ENCODE measurements at regions not wholly inside any gene's neighbourhood (a gene's known extent, or its start where the extent isn't known, plus 50 kb on each side); places are given as distances from the start of the nearest gene placed in this dataset.

DNA sequence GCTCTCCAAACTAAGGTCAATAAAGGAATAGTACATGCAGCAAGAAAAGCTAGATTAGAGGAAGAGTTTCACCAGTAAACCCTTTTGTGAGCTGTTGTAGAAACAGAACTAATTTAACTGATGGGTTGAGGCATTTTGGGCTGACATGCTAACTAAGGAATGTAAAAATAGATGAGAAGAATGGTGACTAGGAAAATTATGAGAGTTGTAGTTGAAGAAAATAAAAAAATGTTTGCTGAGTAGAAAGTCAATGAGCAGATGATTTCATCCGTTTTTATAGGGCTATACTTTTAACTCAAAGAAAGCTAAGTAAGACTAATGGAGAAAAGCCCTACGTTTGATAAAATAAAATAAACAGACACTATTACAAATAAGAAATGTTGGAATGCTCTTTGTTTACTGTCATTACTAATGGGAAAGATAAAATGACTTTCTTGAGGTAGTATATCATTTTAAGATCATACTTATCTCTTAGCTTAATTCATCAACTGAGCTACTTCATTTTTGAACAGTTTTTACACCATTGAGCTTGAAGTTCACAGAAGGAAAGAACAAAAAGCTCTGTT lies 209.4 kb upstream of the DPH6 start:
- H3K27ac ChIP-seq = no peak overlapping the region
- DNase-seq (ENCODE audit: low read depth, low spot score) = no peak

DNA sequence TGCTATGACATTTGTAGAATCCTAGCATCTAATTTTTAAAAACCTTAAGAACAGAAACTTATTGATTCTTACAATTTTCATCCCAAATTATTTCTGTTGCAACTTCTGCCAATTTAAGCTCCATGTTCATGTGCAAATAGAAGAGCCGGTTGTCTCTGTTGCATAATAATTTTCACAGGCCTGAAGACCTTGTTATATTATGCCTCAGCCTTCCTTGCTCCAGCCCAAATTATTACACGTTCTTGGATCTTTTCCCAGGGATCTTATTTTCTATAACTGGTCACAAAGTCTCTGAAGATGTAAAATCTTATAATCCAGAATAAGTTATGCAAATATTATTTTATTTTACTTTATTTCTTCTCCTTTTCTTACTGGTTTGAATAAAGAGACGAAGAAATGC lies 210.7 kb upstream of the DPH6 start:
- DNase-seq (ENCODE audit: low read depth, low spot score) = no peak
- H3K27ac ChIP-seq = no peak overlapping the region

DNA sequence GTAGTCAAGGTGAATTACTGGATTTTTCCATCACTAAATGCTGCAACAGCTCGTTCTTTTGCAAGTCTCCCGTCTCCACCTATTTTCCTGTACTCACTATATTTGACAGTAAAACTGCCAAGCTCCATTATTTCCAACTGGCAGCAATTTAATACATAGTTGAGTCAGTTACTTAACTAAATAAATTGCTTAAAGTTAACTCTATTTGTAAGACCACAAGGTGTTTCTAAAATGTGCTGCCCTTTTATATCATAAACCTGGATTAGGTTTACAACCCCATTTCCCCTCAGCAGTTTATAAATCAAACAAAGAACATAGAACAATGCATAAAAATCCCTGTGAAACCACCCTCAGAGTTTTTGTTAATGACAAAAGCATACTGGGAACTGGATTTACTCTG lies 211.4 kb upstream of the DPH6 start:
- H3K27ac ChIP-seq = no peak overlapping the region
- DNase-seq (ENCODE audit: low read depth, low spot score) = no peak

DNA sequence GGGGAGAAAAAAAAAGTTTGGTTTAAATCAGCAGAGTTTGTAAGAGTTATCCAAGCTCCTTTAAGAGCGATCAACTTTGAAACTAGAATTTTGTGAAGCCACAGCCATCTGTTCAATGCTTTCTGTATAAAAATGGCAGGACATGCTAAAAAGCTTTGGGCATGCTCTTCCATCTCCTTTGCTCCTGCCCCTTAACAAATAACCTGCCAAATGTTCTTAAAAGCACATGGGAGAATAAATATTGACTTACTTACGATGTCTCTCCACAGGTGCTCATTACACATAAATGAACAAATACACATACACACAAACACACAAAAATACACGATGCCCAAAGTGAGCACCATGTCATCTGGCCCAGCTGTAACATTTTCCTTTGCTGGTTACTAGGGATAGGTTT lies 211.8 kb upstream of the DPH6 start:
- DNase-seq (ENCODE audit: low read depth, low spot score) = no peak
- H3K27ac ChIP-seq = no peak overlapping the region

- H3K27ac ChIP-seq = no peak overlapping the region
- DNase-seq (ENCODE audit: low read depth, low spot score) = no peak
These were observed 218.9 kb upstream of the DPH6 start for GRCh38 chr15:35764661-35765519.

DNA sequence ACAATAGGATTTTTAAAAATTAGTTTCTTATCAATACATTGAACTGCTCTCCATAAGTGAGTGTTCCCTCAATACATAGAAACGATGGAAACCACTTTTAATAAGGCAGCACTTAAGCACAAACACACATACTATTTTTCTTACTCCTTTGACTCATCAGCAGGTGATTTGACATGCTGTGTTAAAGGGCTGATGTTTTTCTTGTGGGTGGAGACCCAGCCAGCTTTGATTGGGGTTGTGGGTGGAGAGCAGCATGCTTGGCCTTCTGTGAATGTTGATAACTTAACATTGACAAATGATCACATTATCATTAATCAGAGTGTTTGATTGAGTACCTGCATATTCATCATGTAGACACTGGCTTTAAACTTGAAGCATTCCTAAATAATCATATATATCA lies 223.0 kb upstream of the DPH6 start:
- DNase-seq (ENCODE audit: low read depth, low spot score) = no peak
- H3K27ac ChIP-seq = no peak overlapping the region

GRCh38 chr15:35769656-35770055 lies 223.7 kb upstream of the DPH6 start:
- DNase-seq (ENCODE audit: low read depth, low spot score) = no peak
- no peak overlapping the region for H3K27ac ChIP-seq

DNA sequence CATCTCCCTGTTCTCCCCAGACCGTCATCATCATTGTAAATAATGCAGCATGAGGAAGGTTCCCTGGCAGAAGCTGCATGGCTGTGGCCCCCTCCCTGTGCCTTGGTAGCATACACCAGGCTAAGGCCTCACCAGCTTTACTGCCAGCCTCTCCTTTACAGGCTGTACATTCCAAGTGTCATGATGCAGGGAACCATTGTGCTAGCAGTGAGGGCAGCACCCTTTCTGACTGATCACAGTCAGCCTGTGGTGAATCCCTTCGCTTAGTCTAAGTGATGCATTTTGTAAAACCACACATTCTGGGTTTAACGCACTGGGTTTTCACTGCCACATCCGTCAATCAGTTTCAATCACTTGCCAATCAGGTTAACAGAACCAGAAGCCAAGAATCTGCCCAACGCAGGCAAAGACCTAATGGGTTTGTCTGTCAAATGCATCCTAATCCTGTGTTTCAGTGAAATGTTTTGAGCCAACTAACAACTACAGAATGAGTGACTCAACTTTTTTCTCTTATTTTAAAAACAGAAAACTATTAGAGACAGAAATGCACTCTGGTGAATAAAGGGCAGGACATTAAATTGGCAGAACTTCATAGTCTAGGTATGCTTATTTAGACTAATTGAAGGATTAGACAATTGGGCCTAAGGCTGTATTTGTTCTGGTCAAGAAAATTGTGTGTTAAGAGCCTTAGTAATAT lies 225.9 kb upstream of the DPH6 start:
- DNase-seq (ENCODE audit: low read depth, low spot score) = no peak
- no peak overlapping the region for H3K27ac ChIP-seq

DNA sequence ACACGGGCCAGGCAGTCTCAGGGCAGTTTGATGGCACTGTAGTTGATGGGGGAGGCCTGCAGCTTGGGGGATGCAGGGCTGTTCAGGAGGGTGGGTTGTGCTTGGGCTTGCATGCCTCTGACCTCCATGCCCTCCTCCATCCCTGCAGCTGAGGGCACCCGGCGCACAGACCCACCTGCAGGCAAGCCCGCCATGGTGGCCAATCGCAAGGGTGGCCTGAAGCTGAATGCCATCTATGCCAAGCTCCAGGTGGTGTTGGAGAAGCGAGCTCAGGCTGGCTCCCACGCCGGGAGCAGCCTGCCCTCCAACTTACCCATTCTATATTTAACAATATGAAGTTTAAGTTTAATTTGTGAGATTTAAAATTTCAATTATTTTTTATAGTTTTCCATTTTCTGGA lies 228.7 kb upstream of the DPH6 start:
- no peak for DNase-seq (ENCODE audit: low read depth, low spot score)
- no peak overlapping the region for H3K27ac ChIP-seq

GRCh38 chr15:35775471-35775870 lies 229.5 kb upstream of the DPH6 start:
- DNase-seq (ENCODE audit: low read depth, low spot score) = no peak
- H3K27ac ChIP-seq = no peak overlapping the region

DNA sequence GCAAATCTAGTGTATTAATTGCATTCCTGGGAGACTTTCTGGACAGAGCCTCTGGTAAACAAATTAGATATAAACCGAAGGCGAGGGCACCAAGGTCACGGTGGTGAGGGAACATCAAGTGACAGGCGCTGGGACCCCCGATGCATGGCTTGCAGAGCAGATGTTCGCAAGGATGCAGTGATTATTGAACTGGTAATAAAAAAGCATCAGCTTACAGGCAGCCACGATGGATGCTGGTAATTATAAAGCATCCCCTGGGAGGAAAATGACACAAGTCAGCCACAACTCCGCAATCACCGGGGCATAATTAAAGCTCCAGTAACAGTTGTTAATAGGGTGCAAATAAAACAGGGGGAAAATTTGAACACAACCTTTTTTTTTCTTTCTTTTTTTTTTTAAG lies 231.1 kb upstream of the DPH6 start:
- H3K27ac ChIP-seq = no peak overlapping the region
- DNase-seq (ENCODE audit: low read depth, low spot score) = no peak

- no peak overlapping the region for H3K27ac ChIP-seq
- DNase-seq (ENCODE audit: low read depth, low spot score) = no peak
These were observed 237.2 kb upstream of the DPH6 start for GRCh38 chr15:35783203-35783602.

DNA sequence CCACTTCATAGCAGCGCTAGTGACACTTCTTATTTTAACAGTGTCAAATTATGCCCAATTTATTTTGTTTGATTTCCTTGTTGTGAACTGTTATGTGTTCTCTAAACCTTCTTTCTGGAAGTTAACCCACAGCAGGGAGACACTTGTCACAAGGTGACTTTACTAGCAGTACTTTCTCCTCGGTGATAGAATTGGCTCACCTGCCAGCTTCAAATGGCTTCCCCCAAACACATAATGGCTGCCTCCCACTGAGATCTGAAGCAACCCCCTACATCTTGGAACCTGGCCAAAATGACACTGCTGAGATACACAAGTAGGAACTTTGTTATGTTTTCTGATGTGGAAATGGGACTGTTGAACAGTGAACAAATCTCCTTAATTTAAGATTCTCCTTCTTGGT lies 238.8 kb upstream of the DPH6 start:
- no peak for DNase-seq (ENCODE audit: low read depth, low spot score)
- H3K27ac ChIP-seq = no peak overlapping the region

DNA sequence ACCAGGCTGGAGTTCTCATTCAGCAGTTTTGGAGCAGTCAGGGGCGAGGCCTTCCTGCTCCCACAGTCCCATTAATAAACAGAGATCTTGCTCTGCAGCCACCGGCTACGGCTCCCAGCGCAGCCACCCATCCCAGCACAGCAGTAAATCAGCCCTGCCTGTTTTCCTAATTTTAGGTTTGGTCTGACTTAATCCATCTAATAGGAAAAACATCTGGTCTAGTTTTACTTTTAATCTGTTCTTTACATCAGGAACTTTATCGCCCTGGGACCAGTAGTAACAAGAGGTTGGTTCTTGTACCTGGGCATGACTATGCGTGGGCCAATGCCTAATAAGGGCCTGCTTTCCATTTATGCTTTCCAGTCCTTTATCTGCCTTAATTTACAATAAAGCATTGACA lies 264.0 kb upstream of the DPH6 start:
- no peak for DNase-seq (ENCODE audit: low read depth, low spot score)
- no peak overlapping the region for H3K27ac ChIP-seq

DNA sequence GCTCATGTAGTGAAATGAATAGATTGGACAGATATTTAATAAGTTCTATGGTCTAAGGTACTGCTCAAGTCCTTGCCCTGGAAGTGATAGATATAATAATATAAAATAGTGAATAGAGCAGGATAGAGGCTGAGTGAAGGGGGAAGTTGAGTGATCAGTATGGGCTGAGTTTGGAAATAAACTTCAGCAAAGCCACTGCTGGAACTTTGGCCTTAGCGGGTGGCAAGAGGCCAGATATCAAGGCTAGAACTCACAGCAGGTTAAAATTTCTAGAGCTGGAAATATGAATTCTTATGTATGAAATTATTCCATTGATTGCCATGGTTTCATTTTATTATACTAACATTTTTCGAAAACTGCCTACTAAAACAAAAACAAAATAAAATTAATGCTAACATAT lies 267.6 kb upstream of the DPH6 start:
- no peak overlapping the region for H3K27ac ChIP-seq
- no peak for DNase-seq (ENCODE audit: low read depth, low spot score)

DNA sequence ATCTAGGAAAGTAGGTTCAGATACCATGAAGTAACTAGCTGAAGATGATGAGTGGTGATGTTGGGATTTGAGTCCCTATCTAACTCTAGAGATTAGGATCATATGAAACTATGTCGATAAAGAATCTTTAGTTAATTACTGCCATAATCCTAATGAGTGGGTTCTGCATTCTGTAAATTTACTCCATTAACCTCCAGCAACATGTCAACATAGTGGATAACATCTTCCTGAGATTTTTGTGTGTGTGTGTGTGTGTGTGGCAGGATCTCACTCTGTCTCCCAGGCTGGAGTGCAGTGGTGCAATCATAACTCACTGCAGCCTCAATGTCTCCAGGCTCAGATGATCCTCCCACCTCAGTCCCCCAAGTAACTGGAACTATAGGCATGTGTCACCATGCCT lies 272.9 kb upstream of the DPH6 start:
- DNase-seq (ENCODE audit: low read depth, low spot score) = no peak
- H3K27ac ChIP-seq = no peak overlapping the region

DNA sequence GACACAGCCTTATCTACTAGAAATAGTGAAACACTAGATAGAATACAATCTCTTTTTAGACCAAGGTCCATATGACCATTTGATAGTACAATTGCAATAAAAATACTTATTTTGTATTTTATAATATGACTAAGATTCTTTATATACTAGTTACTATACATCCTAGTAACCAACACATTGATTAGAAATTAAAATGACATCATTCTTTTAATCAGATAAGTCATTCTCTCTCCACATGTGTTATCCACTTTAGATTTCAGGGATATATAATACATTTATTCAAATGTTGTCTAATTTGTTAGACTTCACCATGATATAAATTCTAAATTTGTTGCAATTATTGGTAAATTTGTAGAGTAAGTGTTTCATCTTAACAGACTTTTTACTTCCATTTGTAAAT lies 276.2 kb upstream of the DPH6 start:
- no peak overlapping the region for H3K27ac ChIP-seq
- no peak for DNase-seq (ENCODE audit: low read depth, low spot score)

DNA sequence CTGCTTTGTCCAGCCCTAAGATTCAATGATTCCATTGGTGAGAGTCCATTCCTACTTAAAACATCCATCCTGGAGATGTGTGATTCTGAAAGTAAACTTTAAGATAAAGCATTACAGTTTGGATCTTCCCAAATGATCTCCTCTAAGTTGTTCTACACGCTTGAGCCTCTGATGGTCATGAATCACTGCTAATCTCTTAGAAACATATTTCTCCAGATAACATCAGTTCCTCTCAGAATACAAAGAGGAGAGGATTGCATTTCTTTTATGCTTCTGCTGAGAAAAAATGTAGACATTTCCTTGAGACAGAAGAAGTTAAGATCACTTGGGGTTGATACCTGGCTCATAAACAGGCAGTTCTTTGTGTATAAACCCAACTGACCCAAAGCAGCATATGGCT lies 281.2 kb upstream of the DPH6 start:
- no peak for DNase-seq (ENCODE audit: low read depth, low spot score)
- H3K27ac ChIP-seq = no peak overlapping the region

DNA sequence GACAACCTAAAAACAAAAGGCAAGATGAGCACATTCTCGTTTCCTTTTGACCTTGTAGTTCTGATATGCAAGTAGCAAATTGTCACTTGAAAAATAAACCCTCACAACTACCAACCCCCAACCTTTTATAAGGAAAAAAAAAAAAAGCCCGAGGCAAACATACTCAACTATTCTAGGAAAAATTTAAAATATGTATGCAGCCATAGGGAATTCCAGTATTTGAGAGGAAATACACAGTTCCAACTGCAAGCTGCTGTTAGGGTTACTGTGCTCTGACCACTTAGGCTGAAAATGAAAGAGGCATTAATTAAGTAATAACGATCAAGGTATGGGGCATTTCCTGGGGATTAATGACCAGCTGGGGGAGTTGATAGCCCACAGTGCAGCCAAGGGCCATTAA lies 281.9 kb upstream of the DPH6 start:
- no peak for DNase-seq (ENCODE audit: low read depth, low spot score)
- H3K27ac ChIP-seq = no peak overlapping the region

DNA sequence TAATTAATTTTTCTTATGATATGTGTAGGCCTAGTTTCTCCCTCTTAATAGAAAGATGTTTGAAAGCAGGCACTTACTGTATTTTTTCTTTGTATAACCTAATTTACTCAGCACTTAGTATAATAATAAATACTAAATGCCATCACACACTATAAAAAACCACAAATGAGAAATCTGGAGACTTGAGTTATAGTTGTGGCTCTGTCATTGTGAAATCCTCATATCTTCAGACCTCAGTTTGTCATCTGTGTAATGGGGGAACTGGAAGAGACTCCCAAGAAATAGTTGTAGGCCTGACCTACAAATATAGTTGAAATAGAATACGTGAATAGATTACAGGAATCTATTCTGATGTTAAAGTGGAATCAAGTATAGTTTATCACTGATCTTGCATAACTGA lies 287.6 kb upstream of the DPH6 start:
- no peak overlapping the region for H3K27ac ChIP-seq
- DNase-seq (ENCODE audit: low read depth, low spot score) = no peak

- no peak for DNase-seq (ENCODE audit: low read depth, low spot score)
These were observed 288.4 kb upstream of the DPH6 start for GRCh38 chr15:35834216-35834830.

More at GRCh38 chr15:35834216-35834830, 288.4 kb upstream of the DPH6 start:
- H3K27ac ChIP-seq = no peak overlapping the region

Measured in epithelial cell of prostate (primary cell).